NT2/D1 (cell line): ENCODE measurements at regions not wholly inside any gene's neighbourhood (a gene's known extent, or its start where the extent isn't known, plus 50 kb on each side); places are given as distances from the start of the nearest gene placed in this dataset.

Source experiments
- YY1 ChIP-seq: IDR thresholded peaks from 2 replicates; pipeline ENCODE4 v1.6.1; 2011; ENCODE audit not compliant: insufficient read length, insufficient read depth
- ZNF274 ChIP-seq: IDR thresholded peaks from 2 replicates; pipeline ENCODE4 v1.6.1; 2011; ENCODE audit warnings: mild to moderate bottlenecking, low read depth, low read length

- TF ChIP-seq ZNF274: no peak
- no peak for TF ChIP-seq YY1
These were observed 900.9 kb upstream of the ROBO1 start for GRCh38 chr3:80668600-80669294.
